ENCODE measurements at regions not wholly inside any gene's neighbourhood (a gene's known extent, or its start where the extent isn't known, plus 50 kb on each side); places are given as distances from the start of the nearest gene placed in this dataset.
A peak's percentile ranks its signal among the peaks of the same experiment; 100 is the strongest.

DNA sequence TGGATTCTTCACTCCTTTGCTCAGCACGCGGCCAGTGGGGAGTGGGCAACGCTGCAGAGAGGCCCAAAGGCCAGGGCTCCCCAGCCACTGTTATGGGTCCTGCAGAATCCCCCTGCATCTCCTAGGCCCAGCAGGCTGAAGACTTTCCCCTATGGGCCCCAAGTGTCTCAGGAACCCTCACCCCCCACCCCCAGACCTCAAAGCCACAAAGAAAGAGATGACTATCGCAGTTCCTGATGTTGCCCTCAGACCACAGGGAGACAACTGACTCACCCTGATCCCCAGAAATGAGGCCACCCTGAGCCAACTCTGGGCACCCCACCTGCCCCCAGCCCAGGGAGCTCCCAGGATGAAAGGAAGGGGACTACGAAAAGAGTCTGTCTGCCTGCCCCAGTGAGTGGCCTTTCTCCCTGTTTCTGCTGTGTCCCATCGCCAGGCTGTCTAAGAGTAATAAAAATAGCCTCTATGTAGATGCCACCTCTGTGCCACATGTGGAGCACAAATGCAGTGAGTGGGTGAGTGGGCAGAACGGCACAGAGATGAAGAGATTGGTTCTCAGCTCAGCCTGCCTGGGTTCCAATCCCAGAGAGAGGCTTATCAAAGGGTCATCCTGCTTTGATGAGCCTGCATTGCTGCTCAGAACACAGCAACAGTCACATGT lies 283.0 kb downstream of the UACA start:
- no peak overlapping the region for H3K9ac ChIP-seq (ENCODE audit: insufficient read depth in 1 of 2, low read depth in 2 of 2, low read length in 2 of 2)
- H3K79me2 ChIP-seq (ENCODE audit: control insufficient read depth, insufficient read depth, low read length) = no peaks in the 10 kb centered on the region
- H3K4me3 ChIP-seq = no peak overlapping the region
- no peak overlapping the region for H3K4me2 ChIP-seq (ENCODE audit: insufficient read depth, low read length)
- no TSS peak for BruUV-seq (replicated peaks)
- ChIA-PET CTCF (ENCODE audit: low intra/inter-chr PET ratio) (no interaction called here), POLR2A (no interaction called here)
- H3K27me3 ChIP-seq (ENCODE audit: control insufficient read depth in 2 of 2, insufficient read depth in 2 of 2, low read length in 2 of 2) = peaks cover 6 to 49% of the 10 kb centered on the region in 2 experiments; a peak in 3 of 5 replicates
- 0% methylated on average over 7 of the region's 7 CpGs for WGBS (ENCODE audit: insufficient coverage, low coverage, missing lambda C conversion rate)
- H4K20me1 ChIP-seq (replicated peaks; ENCODE audit: control insufficient read depth, insufficient read depth, low read length) = no peaks in the 10 kb centered on the region; the same call in 1 of the 2 replicates
- ATAC-seq = no peak
- no peak overlapping the region for H3K27ac ChIP-seq (ENCODE audit: extremely low read depth, low read depth, low read length)
- no peak overlapping the region for H2AFZ ChIP-seq (ENCODE audit: low read depth, low read length)
- intact Hi-C loops (cut with micrococcal nuclease) (loop anchor here (10.0 kb wide), 1 partner anchor 216 kb away; no protein-coding TSS in a partner anchor), in situ Hi-C loops (cut with MboI) (loop anchor here (10.0 to 25.0 kb wide), 2 partner anchors 743 to 1006 kb away; no protein-coding TSS in a partner anchor)
- H3K4me1 ChIP-seq (replicated peaks in 1 of 2; ENCODE audit: control insufficient read depth in 2 of 2, insufficient read depth in 2 of 2, low read length in 2 of 2) = peaks cover 0 to 6% of the 10 kb centered on the region in 2 experiments; a peak in 2 of 5 replicates
- no peak for DNase-seq (ENCODE audit: extremely low read depth in 1 of 4, low spot score in 3 of 4)
- H3K9me3 ChIP-seq (replicated peaks; ENCODE audit: control insufficient read depth, insufficient read depth, low read depth, low read length) = no peaks in the 10 kb centered on the region
- H3K9me1 ChIP-seq (ENCODE audit: control insufficient read depth, insufficient read depth, low read length) = no peaks in the 10 kb centered on the region
- no peaks in the 10 kb centered on the region for H3K36me3 ChIP-seq (ENCODE audit: control insufficient read depth, insufficient read depth, low read length)
- no peak for FAIRE-seq
- no peak for TF ChIP-seq THRAP3 (IDR thresholded peaks at IDR 0.05; ENCODE audit: borderline replicate concordance)
- TF ChIP-seq RNF2 (IDR thresholded peaks at IDR 0.05) = 0 out of 2 replicates have a peak, but pooled peaks have one; percentile 15
- TF ChIP-seq RBM34 (IDR thresholded peaks at IDR 0.05; ENCODE audit: borderline replicate concordance, insufficient read depth, low read length) = no peak
- no peak for TF ChIP-seq ATF3 (IDR thresholded peaks at IDR 0.05)
- TF ChIP-seq ATF3 (CRISPR knock-in tag; conservative IDR thresholded peaks at IDR 0.05) = no peak
- no peak for TF ChIP-seq NFRKB (IDR thresholded peaks at IDR 0.05; ENCODE audit: low read depth)
- TF ChIP-seq, protein P1, sequence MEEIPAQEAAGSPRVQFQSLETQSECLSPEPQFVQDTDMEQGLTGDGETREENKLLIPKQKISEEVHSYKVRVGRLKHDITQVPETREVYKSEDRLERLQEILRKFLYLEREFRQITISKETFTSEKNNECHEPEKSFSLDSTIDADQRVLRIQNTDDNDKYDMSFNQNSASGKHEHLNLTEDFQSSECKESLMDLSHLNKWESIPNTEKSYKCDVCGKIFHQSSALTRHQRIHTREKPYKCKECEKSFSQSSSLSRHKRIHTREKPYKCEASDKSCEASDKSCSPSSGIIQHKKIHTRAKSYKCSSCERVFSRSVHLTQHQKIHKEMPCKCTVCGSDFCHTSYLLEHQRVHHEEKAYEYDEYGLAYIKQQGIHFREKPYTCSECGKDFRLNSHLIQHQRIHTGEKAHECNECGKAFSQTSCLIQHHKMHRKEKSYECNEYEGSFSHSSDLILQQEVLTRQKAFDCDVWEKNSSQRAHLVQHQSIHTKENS (CRISPR knock-in tag; IDR thresholded peaks at IDR 0.05) = no peak
- TF ChIP-seq RFX7 (CRISPR knock-in tag; IDR thresholded peaks at IDR 0.05) = no peak
- no peak for TF ChIP-seq PTBP1 (IDR thresholded peaks at IDR 0.05; ENCODE audit: low read depth, low read length)
- TF ChIP-seq XRCC4 (IDR thresholded peaks at IDR 0.05; ENCODE audit: extremely low read depth, insufficient read depth, insufficient read length) = no peak
- peak; percentile 60 for TF ChIP-seq FOSL1 (tag; conservative IDR thresholded peaks at IDR 0.05)
- TF ChIP-seq, protein P2, sequence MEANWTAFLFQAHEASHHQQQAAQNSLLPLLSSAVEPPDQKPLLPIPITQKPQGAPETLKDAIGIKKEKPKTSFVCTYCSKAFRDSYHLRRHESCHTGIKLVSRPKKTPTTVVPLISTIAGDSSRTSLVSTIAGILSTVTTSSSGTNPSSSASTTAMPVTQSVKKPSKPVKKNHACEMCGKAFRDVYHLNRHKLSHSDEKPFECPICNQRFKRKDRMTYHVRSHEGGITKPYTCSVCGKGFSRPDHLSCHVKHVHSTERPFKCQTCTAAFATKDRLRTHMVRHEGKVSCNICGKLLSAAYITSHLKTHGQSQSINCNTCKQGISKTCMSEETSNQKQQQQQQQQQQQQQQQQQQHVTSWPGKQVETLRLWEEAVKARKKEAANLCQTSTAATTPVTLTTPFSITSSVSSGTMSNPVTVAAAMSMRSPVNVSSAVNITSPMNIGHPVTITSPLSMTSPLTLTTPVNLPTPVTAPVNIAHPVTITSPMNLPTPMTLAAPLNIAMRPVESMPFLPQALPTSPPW (CRISPR knock-in tag; IDR thresholded peaks at IDR 0.05) = peak; percentile 57
- TF ChIP-seq CHD4 (IDR thresholded peaks at IDR 0.05; ENCODE audit: insufficient read depth, insufficient replicate concordance, low read depth, low read length, poor library complexity, severe bottlenecking) = no peak
- TF ChIP-seq ETV5 (CRISPR knock-in tag; IDR thresholded peaks at IDR 0.05; ENCODE audit: low read depth) = no peak
- no peak for TF ChIP-seq SMAD4 (CRISPR knock-in tag; conservative IDR thresholded peaks at IDR 0.05)
- TF ChIP-seq ZNF696 (CRISPR knock-in tag; conservative IDR thresholded peaks at IDR 0.05) = no peak
- no peak for TF ChIP-seq MYBL2 (IDR thresholded peaks at IDR 0.05; ENCODE audit: low read depth)
- TF ChIP-seq MYBL2 (CRISPR knock-in tag; IDR thresholded peaks at IDR 0.05; ENCODE audit: borderline replicate concordance) = no peak
- no peak for TF ChIP-seq POLR3G (IDR thresholded peaks at IDR 0.05; ENCODE audit: extremely low read depth, insufficient read length, insufficient replicate concordance)
